GM19043 (cell line): ENCODE measurements at regions not wholly inside any gene's neighbourhood (a gene's known extent, or its start where the extent isn't known, plus 50 kb on each side); places are given as distances from the start of the nearest gene placed in this dataset.
A peak's percentile ranks its signal among the peaks of the same experiment; 100 is the strongest.
"Not testable (repeated sequence)": the region's sequence is repeated elsewhere in the genome, so short reads cannot be mapped to it uniquely, and the experiment has no call there.

Source experiments
- ATAC-seq: cut with Tn5 transposase; IDR thresholded peaks from one replicate; pipeline ENCODE4 v1.9.1; 2021; ENCODE audit warnings: low read depth; ENCODE audit not compliant: unreplicated experiment

DNA sequence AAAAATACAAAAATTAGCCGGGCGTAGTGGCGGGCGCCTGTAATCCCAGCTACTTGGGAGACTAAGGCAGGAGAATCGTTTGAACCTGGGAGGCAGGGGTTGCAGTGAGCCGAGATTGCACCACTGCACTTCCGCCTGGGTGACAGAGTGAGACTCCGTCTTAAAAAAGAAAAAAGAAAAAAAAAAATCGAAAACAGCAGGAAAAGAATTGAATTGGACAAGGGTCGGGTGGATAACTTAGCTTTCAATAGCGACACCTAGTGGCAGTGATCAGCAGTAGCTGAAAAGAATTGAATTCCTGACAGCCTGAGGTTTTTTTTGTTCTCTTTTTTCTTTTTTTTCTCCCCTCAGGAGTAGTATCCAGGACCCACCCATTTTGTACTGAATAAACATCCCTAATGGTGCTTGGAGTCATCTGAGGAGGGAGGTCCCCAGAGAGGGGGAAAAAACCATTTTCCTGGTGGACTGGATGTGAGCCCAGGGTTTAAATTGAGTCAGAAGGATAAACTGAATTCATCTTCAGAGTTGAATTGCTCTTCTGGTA, 55.1 kb downstream of the CYCS start:
- no peak for ATAC-seq

- no peak for ATAC-seq
Measured at GRCh38 chr7:25068502-25069213, 56.4 kb downstream of the CYCS start.

- no peak for ATAC-seq
Measured at GRCh38 chr7:25067726-25068501, 57.1 kb downstream of the CYCS start.

DNA sequence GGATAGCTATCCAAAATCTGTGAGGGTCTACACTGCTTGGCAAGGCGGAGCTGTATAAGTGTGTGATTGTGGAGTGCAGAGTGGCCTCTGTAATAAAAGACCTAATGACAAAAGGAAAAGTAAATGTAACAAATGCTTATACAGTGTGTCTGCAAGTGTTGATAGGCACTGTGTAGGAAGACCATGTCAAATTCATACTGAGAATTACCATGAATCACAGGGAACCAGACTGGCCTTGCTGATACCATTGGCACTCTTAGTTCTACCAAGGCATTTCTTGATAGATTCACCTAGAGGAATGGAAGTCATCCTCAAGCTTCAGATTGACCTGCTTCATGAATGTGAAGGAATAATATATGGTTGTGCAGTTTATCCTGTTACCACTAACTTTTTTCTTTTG, 58.8 kb downstream of the CYCS start:
- no peak for ATAC-seq

DNA sequence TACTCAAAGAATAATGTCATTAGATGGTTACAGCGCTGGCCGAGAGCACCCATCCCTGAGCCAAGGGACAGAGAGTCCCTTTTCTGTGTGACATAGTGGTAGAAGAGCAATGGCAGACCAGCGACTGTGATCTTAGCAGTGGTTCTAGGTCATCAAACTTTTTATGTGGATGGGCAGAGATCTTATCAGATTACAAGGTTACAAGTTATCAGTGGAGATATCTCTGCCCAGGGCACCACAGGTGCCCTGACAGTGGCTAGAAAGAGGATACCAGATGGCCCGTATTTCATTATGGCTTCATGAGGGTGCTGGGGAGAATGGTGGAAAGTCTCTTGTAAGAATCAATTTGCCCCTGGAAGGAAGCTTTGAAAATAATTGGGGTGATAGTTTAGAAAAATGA, 62.7 kb downstream of the CYCS start:
- no peak for ATAC-seq

DNA sequence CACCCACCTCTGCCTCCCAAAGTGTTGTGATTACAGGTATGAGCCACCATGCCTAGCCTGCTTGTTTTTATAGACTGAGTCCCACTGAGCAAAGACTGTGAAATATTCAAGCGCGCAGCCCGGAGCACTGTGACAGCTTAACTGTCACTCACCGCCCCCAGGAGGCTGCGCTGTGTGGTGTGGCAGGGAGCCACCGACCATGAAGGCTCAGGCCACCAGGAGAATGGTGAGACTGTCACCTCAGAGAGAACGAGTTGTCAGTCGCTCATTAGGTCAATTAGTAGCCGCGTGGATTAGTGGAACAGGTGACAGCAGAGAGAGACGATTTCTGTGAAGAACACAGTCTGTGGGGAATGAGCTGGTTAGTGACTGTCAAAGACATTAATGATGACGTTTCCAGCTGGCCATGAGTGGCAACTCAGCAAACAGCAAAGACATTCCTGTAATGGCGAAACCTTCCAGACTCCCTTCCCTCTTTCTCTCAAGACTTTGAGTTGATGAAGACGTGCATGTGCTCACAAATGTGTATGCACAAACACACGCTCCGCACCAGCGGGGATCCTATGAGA, 64.5 kb downstream of the CYCS start:
- ATAC-seq, result no peak

DNA sequence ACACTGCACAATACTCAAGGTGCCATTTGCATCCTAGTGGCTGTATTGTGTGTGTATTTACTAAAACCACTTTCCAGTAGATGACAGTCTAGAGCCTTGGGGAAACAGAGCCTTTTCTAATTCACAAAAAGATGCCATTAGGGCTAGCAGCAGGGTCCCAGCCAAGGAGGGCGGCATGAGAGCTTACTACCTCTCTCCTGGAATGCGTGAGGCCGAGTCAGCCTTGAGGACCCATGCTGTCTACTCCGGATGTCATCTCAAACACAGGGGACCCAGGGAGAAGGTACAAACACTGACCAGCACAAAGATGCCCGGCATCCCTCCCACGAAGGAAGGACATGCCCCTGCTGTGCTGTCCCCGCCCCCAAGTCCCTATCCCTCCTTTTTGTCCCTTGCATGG, 65.5 kb downstream of the CYCS start:
- no peak for ATAC-seq

GRCh38 chr7:25056368-25056767, 68.7 kb downstream of the CYCS start:
- no peak for ATAC-seq

DNA sequence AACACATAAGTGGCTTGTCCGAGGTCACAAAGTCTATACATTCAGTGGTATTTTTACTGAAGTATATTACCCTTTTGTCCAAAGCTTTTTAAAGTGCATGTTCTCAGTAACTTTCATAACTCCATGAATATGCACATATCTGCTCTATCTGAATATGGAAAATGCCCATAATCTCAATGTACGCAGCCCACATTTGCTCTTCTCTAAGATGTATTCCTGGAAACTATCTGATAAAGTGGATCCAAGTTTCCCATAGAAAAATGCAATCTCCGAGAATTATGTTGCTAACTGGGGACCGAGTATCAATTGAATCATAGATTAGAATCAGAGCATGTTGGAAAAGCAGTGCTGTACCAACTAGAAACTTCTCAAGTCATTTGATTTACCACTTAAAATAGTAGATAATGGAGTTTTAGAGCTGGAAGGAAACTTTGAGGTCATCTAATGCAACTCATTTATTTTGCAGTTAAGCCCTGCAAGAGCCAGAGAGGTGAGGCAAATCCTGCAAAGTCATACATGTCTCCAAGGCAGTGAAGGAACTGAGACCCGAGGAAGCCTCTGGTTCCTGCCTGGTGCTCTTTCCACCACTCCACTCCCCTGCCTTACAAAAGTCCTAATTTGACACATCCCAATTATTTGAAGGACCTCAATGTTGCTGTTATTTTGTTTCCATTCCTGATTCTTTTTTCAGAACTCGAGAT, 69.4 kb downstream of the CYCS start:
- ATAC-seq, result no peak

DNA sequence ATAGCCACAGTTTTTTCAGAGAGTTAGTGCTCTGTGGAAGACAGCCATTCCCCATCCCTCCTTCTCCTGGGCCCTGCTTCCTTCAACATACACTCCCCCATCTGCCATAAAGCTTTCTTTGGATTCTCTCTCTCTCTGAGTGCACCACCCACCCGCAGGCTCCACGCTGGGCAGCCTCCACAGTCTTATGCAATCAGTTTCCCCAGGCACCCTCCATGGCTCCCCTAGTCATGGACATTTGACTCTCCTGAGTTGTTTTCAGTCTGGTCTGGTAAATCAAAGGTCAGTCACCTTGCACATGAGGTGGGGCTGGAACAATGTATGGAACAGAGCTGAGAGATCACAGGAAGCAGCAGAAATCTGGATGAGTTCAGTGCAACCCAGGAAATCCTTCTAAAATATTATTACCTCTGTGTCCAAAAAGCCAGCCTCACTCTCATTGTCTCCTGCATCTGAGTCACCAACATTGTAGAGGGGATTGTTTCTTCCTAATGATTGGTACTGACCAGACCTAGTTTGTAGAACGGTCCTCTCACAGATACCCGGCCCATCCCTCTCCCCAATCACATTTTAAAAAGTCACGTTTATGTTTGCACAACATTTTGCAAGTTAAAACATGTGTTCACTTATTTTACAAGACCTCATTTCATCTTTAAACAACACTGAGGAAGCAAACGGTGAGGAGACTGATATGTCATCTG, 70.1 kb downstream of the CYCS start:
- no peak for ATAC-seq

- ATAC-seq, result no peak
Measured at GRCh38 chr7:25050223-25050622, 70.2 kb upstream of the OSBPL3 start.

GRCh38 chr7:25048444-25048834, 68.5 kb upstream of the OSBPL3 start:
- ATAC-seq, result no peak

GRCh38 chr7:25047571-25048443, 67.8 kb upstream of the OSBPL3 start:
- not testable (repeated sequence) for ATAC-seq

DNA sequence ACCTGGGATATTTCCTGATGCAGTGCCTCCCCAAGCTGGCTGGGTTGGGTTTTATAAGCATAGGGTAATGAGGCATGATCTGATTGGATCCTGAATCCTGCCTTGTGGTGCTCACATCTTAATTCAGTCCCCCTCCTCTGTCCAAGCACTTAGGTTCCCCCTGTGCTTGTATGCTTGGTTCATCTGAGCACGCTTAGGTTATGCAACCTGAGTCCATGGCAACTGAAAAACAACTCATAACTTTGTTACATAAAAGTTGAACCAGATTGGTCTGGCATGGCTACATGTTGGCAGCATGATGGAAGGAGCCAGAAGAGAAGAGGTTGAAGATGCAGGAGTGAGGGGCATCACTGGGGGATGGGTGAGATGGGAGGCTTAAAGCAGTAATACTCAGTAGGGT, 57.3 kb upstream of the OSBPL3 start:
- ATAC-seq, result no peak

GRCh38 chr7:25035274-25035673, 55.3 kb upstream of the OSBPL3 start:
- no peak for ATAC-seq

DNA sequence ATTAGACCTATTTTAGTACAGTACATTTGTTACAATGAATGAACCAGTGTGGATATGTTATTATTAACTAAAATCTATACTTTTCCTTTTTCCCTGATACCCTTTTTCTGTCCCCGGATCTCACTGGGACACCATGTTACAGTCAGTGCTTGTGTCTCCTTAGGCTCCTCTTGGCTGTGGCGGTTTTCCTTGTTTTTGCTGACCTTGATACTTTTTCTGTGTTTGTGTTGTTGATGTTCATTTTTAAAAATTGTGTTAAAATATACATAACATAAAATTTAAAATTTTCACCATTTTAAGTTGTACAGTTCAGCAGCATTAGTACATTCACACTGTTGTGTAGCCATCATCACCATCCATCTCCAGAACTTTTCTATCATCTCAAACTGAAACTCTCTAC, 54.2 kb upstream of the OSBPL3 start:
- ATAC-seq, result no peak

DNA sequence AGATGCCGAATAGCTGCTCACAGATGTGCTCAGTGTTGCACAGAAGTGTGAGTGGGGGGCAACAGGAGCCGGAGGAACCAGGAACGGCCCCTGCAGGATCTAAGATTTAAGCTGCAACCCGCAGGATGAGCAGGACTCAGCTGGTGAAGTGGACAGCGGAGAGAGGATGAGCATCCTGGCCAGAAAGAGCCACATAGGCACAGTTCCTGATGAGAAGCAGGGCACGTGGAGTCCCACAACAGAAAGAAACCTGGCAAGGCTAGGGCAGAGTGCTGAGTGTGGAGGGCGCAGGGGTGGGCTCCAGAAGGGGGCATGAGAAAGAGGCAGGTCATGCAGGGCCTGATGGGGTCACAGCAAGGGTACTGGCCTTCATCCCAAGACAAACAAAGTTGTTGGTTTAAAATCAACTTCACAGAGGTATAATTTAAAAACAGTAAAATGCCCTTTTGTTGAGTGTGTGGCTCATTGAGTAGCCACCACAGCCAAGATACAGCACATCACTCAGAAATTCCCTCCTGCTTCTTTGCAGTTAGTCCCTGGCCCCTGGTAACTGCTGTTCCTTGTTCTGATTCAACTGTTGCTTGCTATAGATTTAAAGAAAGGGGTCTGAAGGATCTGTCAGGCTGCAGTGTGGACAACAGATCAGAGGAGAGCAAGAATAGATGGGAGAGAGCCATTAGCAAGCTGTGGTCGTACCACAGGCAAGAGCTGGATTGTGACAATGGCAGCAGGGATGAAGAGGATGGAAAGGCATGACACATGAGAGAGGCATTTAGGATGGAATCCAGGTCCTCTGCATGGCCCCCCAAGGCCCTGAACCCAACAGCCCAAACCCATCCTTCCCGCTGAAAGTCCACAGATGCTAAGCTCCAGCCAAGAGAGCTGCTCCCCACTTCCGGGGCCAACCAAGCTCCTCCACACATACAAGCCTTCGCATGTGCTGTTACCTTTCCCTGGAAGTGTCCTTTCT, 53.1 kb upstream of the OSBPL3 start:
- no peak for ATAC-seq

DNA sequence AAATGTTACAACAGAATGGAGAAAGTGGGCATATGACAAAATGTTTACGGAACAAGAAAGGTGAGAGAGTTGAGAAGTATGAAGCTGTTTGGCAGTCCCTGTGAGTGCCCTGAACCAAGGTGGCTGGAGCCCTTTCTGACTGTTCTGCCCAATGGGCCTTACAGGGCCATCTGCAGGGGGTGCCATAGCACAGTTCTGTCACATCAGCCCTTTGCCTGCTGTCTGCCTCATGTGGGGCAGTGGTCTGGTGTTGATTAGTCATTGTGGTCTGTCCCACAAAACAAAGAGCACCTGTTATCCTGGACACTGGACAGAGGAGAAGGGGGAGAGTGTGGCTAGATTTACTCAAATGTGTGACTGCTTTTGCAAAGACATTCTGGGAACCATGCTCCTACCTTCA, 51.5 kb upstream of the OSBPL3 start:
- ATAC-seq, result peak; percentile 36
